Activated gamma-delta T cell (primary cell): ENCODE measurements at regions not wholly inside any gene's neighbourhood (a gene's known extent, or its start where the extent isn't known, plus 50 kb on each side); places are given as distances from the start of the nearest gene placed in this dataset.
"Not testable (repeated sequence)": the region's sequence is repeated elsewhere in the genome, so short reads cannot be mapped to it uniquely, and the experiment has no call there.

Source experiments
- DNase-seq: peaks from one replicate; lab custom pipeline; 2025; lab: John Stamatoyannopoulos, UW

GRCh38 chr6:22208026-22208425, 88.8 kb downstream of the PRL start:
- no peak for DNase-seq

GRCh38 chr6:22214314-22214713, 82.5 kb downstream of the PRL start:
- DNase-seq = no peak

GRCh38 chr6:22215474-22215873, 81.4 kb downstream of the PRL start:
- DNase-seq = not testable (repeated sequence)

- DNase-seq = no peak
Observed at GRCh38 chr6:22218410-22218809, 78.4 kb downstream of the PRL start.

- DNase-seq = no peak
Observed at GRCh38 chr6:22219925-22220324, 76.9 kb downstream of the PRL start.

- no peak for DNase-seq
Observed at GRCh38 chr6:22221211-22221610, 75.6 kb downstream of the PRL start.

- no peak for DNase-seq
Observed at GRCh38 chr6:22221630-22222029, 75.2 kb downstream of the PRL start.

- no peak for DNase-seq
Observed at GRCh38 chr6:22222469-22222868, 74.4 kb downstream of the PRL start.

- no peak for DNase-seq
Observed at GRCh38 chr6:22227824-22228610, 68.8 kb downstream of the PRL start.

- DNase-seq = no peak
Observed at GRCh38 chr6:22231050-22231449, 65.8 kb downstream of the PRL start.

GRCh38 chr6:22231616-22232015, 65.2 kb downstream of the PRL start:
- no peak for DNase-seq

- no peak for DNase-seq
Observed at GRCh38 chr6:22236626-22237414, 60.0 kb downstream of the PRL start.
